Neural cell (in vitro differentiated cells): ENCODE measurements at regions not wholly inside any gene's neighbourhood (a gene's known extent, or its start where the extent isn't known, plus 50 kb on each side); places are given as distances from the start of the nearest gene placed in this dataset.

ENCODE experiments used
- H2AFZ ChIP-seq: fragments of 200-600, 300-800 bp; sonication (generic), shearing (Covaris generic); 2 replicates; pipeline ENCODE4 v1.6.0; 2014; ENCODE audit warnings: low read depth, mild to moderate bottlenecking, antibody characterized with exemption, low read length, moderate library complexity
- H3F3A ChIP-seq: fragments of 200-600 bp; shearing (Covaris generic); 2 replicates; pipeline ENCODE4 v1.6.1; 2016; ENCODE audit warnings: mild to moderate bottlenecking, moderate library complexity, mixed read lengths, antibody characterized with exemption, low read length; ENCODE audit not compliant: insufficient read depth, poor library complexity, severe bottlenecking
- H3K27ac ChIP-seq: fragments of 200-600, 300-800 bp; sonication (generic), shearing (Covaris generic); 2 replicates; pipeline ENCODE4 v1.5.1; 2014; ENCODE audit warnings: mild to moderate bottlenecking, low read length, moderate library complexity
- H3K27me3 ChIP-seq: fragments of 300-800, 200-600 bp; sonication (generic), shearing (Covaris generic); 2 replicates; pipeline ENCODE4 v1.6.0; 2014; ENCODE audit warnings: mild to moderate bottlenecking, low read depth, low read length, moderate library complexity; ENCODE audit not compliant: insufficient read depth
- H3K36me3 ChIP-seq: fragments of 300-800, 200-600 bp; sonication (generic), shearing (Covaris generic); 2 replicates; pipeline ENCODE4 v1.5.1; 2014; ENCODE audit warnings: mild to moderate bottlenecking, antibody characterized with exemption, low read length, moderate library complexity; ENCODE audit not compliant: insufficient read depth
- H3K4me2 ChIP-seq: fragments of 300-800, 200-600 bp; sonication (generic), shearing (Covaris generic); 2 replicates; pipeline ENCODE4 v1.6.0; 2014; ENCODE audit warnings: mild to moderate bottlenecking, low read length
- H3K4me3 ChIP-seq: fragments of 300-800, 200-600 bp; sonication (generic), shearing (Covaris generic); 2 replicates; pipeline ENCODE4 v1.5.1; 2014; ENCODE audit warnings: mild to moderate bottlenecking, low read length, moderate library complexity
- H3K79me2 ChIP-seq: fragments of 200-600 bp; shearing (Covaris generic); replicated peaks from 2 replicates; pipeline ENCODE4 v1.6.0; 2014; ENCODE audit warnings: mild to moderate bottlenecking, low read length, moderate library complexity; ENCODE audit not compliant: insufficient read depth
- H3K9ac ChIP-seq: fragments of 300-800, 200-600 bp; sonication (generic), shearing (Covaris generic); 2 replicates; pipeline ENCODE4 v1.6.1; 2016; ENCODE audit warnings: mild to moderate bottlenecking, low read length, mixed read lengths
- H3K9me2 ChIP-seq: fragments of 200-600 bp; shearing (Covaris generic); 2 replicates; pipeline ENCODE4 v1.6.1; 2016; ENCODE audit warnings: mild to moderate bottlenecking, low read length, mixed read lengths; ENCODE audit not compliant: insufficient read depth
- H3K9me3 ChIP-seq: fragments of 200-600, 300-800 bp; sonication (generic), shearing (Covaris generic); 2 replicates; pipeline ENCODE4 v1.6.1; 2016; ENCODE audit warnings: mild to moderate bottlenecking, mixed run types, low read length, moderate library complexity, mixed read lengths
- H4K20me1 ChIP-seq: fragments of 200-600 bp; shearing (Covaris generic); 2 replicates; pipeline ENCODE4 v1.6.1; 2016; ENCODE audit warnings: mild to moderate bottlenecking, mixed run types; ENCODE audit not compliant: insufficient read depth
- EP300 ChIP-seq: fragments of 450-650 bp; conservative IDR thresholded peaks from 2 replicates; pipeline ENCODE4 v1.6.1; 2014; ENCODE audit warnings: antibody characterized with exemption, mild to moderate bottlenecking, moderate library complexity; ENCODE audit not compliant: poor library complexity, severe bottlenecking
- EZH2 ChIP-seq: fragments of 200-600, 300-800 bp; shearing (Covaris generic), sonication (generic); IDR thresholded peaks from 2 replicates; pipeline ENCODE4 v1.6.1; 2014; ENCODE audit warnings: antibody characterized with exemption, low read length, borderline replicate concordance, mild to moderate bottlenecking; ENCODE audit not compliant: insufficient read depth, poor library complexity, severe bottlenecking
- MXI1 ChIP-seq: fragments of 450-650 bp; conservative IDR thresholded peaks from 2 replicates; pipeline ENCODE4 v1.6.1; 2014; ENCODE audit warnings: antibody characterized with exemption, mild to moderate bottlenecking; ENCODE audit not compliant: poor library complexity, severe bottlenecking
- POLR2AphosphoS5 ChIP-seq: IDR thresholded peaks from 2 replicates; pipeline ENCODE4 v1.6.1; 2012
- RAD21 ChIP-seq: fragments of 450-650 bp; conservative IDR thresholded peaks from 2 replicates; pipeline ENCODE4 v1.6.1; 2014; ENCODE audit warnings: antibody characterized with exemption, mild to moderate bottlenecking, moderate library complexity
- SMC3 ChIP-seq: fragments of 450-650 bp; conservative IDR thresholded peaks from 2 replicates; pipeline ENCODE4 v1.6.1; 2014; ENCODE audit warnings: antibody characterized with exemption, mild to moderate bottlenecking, moderate library complexity; ENCODE audit not compliant: poor library complexity
- TAF1 ChIP-seq: IDR thresholded peaks from 2 replicates; pipeline ENCODE4 v1.6.1; 2012; ENCODE audit warnings: low read depth
- TF ChIP-seq, protein P1 (sequence below): fragments of 450-650 bp; IDR thresholded peaks from 2 replicates; pipeline ENCODE4 v1.5.1; 2014; ENCODE audit warnings: antibody characterized with exemption, mild to moderate bottlenecking, moderate library complexity; ENCODE audit not compliant: poor library complexity, severe bottlenecking
- TF ChIP-seq, protein P2 (sequence below): IDR thresholded peaks from 2 replicates; pipeline ENCODE4 v1.6.1; 2012; ENCODE audit warnings: borderline replicate concordance

GRCh38 chr5:57776035-57776434 is 293.4 kb upstream of the ACTBL2 start:
- Histone ChIP-seq H3K9me3 (no peaks in the 10 kb centered on the region), H3K79me2 (no peaks in the 10 kb centered on the region), H2AFZ (no peak overlapping the region), H3K4me2 (no peak overlapping the region), H3F3A (no peaks in the 10 kb centered on the region), H3K9ac (no peak overlapping the region), H3K4me3 (no peak overlapping the region), H3K27me3 (no peaks in the 10 kb centered on the region), H3K9me2 (no peaks in the 10 kb centered on the region), H3K27ac (no peak overlapping the region), H4K20me1 (no peaks in the 10 kb centered on the region), H3K36me3 (no peaks in the 10 kb centered on the region)
- TF ChIP-seq, protein P1, sequence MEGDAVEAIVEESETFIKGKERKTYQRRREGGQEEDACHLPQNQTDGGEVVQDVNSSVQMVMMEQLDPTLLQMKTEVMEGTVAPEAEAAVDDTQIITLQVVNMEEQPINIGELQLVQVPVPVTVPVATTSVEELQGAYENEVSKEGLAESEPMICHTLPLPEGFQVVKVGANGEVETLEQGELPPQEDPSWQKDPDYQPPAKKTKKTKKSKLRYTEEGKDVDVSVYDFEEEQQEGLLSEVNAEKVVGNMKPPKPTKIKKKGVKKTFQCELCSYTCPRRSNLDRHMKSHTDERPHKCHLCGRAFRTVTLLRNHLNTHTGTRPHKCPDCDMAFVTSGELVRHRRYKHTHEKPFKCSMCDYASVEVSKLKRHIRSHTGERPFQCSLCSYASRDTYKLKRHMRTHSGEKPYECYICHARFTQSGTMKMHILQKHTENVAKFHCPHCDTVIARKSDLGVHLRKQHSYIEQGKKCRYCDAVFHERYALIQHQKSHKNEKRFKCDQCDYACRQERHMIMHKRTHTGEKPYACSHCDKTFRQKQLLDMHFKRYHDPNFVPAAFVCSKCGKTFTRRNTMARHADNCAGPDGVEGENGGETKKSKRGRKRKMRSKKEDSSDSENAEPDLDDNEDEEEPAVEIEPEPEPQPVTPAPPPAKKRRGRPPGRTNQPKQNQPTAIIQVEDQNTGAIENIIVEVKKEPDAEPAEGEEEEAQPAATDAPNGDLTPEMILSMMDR = no peak
- no peak for TF ChIP-seq EP300

- H3K27ac ChIP-seq = no peak overlapping the region
- TF ChIP-seq POLR2AphosphoS5 = no peak
- no peak for TF ChIP-seq MXI1
- TF ChIP-seq SMC3 = no peak
- no peak for TF ChIP-seq TAF1
- no peaks in the 10 kb centered on the region for H3F3A ChIP-seq
- no peaks in the 10 kb centered on the region for H3K9me2 ChIP-seq
- H4K20me1 ChIP-seq = no peaks in the 10 kb centered on the region
- no peak overlapping the region for H3K4me3 ChIP-seq
- H2AFZ ChIP-seq = no peak overlapping the region
- H3K36me3 ChIP-seq = no peaks in the 10 kb centered on the region
- H3K9me3 ChIP-seq = no peaks in the 10 kb centered on the region
- H3K79me2 ChIP-seq = no peaks in the 10 kb centered on the region
- H3K9ac ChIP-seq = no peak overlapping the region
- no peaks in the 10 kb centered on the region for H3K27me3 ChIP-seq
- H3K4me2 ChIP-seq = no peak overlapping the region
Observed at GRCh38 chr5:57774439-57774838, 291.8 kb upstream of the ACTBL2 start.

DNA sequence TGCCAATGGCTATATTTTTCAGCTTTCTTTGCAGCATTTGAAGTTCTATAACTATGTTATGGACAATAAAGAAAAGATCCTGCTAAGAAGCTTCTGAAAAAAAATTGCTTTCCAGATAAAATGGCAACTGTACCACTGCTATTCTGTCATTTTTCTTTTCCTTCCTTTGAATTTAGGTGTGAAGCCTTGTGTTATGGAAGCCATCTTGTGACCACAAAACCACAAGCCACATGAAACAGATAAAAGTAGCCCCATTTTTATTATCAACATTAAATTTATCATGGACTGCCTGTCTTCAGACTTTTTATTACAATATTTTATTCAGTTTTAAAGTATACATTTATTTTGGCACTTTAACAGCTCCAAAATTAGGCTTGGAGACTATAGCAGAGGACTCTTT is 289.9 kb upstream of the ACTBL2 start:
- TF ChIP-seq MXI1 (no peak), EP300 (no peak), TAF1 (no peak), POLR2AphosphoS5 (no peak), EZH2 (no peak), SMC3 (no peak), RAD21 (no peak)
- TF ChIP-seq, protein P2, sequence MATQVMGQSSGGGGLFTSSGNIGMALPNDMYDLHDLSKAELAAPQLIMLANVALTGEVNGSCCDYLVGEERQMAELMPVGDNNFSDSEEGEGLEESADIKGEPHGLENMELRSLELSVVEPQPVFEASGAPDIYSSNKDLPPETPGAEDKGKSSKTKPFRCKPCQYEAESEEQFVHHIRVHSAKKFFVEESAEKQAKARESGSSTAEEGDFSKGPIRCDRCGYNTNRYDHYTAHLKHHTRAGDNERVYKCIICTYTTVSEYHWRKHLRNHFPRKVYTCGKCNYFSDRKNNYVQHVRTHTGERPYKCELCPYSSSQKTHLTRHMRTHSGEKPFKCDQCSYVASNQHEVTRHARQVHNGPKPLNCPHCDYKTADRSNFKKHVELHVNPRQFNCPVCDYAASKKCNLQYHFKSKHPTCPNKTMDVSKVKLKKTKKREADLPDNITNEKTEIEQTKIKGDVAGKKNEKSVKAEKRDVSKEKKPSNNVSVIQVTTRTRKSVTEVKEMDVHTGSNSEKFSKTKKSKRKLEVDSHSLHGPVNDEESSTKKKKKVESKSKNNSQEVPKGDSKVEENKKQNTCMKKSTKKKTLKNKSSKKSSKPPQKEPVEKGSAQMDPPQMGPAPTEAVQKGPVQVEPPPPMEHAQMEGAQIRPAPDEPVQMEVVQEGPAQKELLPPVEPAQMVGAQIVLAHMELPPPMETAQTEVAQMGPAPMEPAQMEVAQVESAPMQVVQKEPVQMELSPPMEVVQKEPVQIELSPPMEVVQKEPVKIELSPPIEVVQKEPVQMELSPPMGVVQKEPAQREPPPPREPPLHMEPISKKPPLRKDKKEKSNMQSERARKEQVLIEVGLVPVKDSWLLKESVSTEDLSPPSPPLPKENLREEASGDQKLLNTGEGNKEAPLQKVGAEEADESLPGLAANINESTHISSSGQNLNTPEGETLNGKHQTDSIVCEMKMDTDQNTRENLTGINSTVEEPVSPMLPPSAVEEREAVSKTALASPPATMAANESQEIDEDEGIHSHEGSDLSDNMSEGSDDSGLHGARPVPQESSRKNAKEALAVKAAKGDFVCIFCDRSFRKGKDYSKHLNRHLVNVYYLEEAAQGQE = no peak
- TF ChIP-seq, protein P1 = no peak
- Histone ChIP-seq H3K9ac (no peak overlapping the region), H3K9me3 (no peaks in the 10 kb centered on the region), H2AFZ (no peak overlapping the region), H3K4me2 (no peak overlapping the region), H3F3A (no peaks in the 10 kb centered on the region), H3K79me2 (no peaks in the 10 kb centered on the region), H3K36me3 (no peaks in the 10 kb centered on the region), H4K20me1 (no peaks in the 10 kb centered on the region), H3K4me3 (no peak overlapping the region), H3K27me3 (no peaks in the 10 kb centered on the region), H3K9me2 (no peaks in the 10 kb centered on the region), H3K27ac (no peak overlapping the region)
